ENCODE measurements at regions not wholly inside any gene's neighbourhood (a gene's known extent, or its start where the extent isn't known, plus 50 kb on each side); places are given as distances from the start of the nearest gene placed in this dataset.
"Not testable (repeated sequence)": the region's sequence is repeated elsewhere in the genome, so short reads cannot be mapped to it uniquely, and the experiment has no call there.

- DNase-seq: no peak
Observed at GRCh38 chr2:193885419-193885818, 1690.7 kb upstream of the TMEFF2 start.

- no peak for DNase-seq
Observed at GRCh38 chr2:193883820-193884219, 1689.1 kb upstream of the TMEFF2 start.

GRCh38 chr2:193876980-193877379 lies 1682.2 kb upstream of the TMEFF2 start:
- DNase-seq: no peak

DNA sequence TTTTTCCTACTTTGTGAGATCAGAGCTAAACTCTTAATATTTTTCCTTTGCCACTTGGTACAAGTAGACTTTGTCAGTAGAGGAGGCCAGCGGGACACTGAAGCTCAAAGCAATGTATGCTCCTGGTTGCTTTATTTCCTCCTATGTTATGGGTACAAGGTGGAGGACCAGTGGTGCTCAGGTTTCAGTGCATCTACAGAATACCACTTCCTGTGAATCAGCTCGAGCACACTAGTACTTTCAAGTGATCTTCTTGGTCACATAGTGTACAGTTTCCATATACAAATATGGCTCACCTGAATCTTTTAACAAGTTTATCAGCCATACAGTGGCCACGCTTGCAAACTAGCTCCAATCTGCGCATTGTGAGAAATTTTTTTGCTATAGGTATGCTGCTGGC lies 1674.8 kb upstream of the TMEFF2 start:
- no peak for DNase-seq

GRCh38 chr2:193868833-193869232 lies 1674.1 kb upstream of the TMEFF2 start:
- no peak for DNase-seq

- DNase-seq: no peak
Observed at GRCh38 chr2:193868132-193868531, 1673.4 kb upstream of the TMEFF2 start.

GRCh38 chr2:193867454-193867853 lies 1672.7 kb upstream of the TMEFF2 start:
- DNase-seq: no peak

GRCh38 chr2:193861557-193861956 lies 1666.8 kb upstream of the TMEFF2 start:
- no peak for DNase-seq

DNA sequence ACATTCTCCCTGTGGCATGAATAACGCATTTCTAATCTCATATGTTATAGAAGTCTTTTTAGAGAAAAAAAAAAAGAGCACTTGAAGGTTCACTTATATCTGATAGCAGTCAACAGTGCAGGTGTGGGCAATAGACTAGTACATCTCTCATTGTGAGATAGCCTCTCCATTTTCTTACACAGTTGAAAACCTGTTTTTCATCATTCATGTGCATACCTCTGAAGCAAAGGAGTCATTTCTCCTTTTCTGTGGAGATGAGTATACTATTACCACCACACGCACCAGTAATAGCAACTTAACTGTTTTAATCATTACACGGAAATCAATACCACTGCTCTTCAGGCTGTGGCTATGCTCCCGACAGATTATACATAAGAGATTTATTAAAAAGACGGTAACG lies 1653.3 kb upstream of the TMEFF2 start:
- DNase-seq: no peak

GRCh38 chr2:193847130-193847529 lies 1652.4 kb upstream of the TMEFF2 start:
- DNase-seq: no peak

DNA sequence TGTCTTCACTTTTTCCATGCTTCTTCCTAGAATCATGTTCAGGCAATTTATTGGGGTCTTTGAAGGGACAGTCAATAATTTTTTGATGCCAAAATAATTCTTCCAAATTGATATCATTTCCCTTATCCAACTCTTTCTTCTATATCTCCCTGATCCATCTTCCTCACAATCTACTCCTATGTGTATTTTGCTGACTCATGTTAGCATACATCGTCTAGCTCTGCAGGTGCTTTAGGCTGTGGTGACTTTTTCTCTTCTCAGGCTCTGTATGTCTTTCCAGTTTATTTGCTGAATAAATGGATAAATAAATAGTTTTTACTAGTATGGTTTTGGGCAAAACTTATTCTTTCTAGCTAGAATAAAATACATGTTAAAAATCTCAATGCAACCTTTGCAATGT lies 1650.9 kb upstream of the TMEFF2 start:
- no peak for DNase-seq

DNA sequence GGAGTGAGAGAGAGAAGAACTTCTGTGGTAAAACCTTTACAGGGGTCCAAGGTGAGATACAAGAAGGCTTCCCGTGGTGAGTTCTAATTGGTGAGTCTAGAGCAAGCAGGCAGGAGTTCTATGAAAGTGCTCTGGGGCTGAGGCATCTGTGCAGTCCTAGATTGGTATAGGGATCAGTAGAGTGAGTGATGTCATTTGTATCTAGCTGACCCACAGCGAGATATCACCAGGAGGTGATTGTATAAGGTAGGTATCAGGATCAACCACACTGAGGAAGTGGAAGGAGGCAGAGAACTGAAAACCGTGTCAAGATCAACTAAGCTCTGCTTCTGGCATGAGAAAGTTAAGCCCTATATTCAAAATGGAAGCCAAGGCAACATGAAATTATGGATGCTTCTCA lies 1648.9 kb upstream of the TMEFF2 start:
- no peak for DNase-seq

- no peak for DNase-seq
Observed at GRCh38 chr2:193841384-193842150, 1646.8 kb upstream of the TMEFF2 start.

GRCh38 chr2:193837111-193837738 lies 1642.5 kb upstream of the TMEFF2 start:
- no peak for DNase-seq

GRCh38 chr2:193836424-193837006 lies 1641.8 kb upstream of the TMEFF2 start:
- not testable (repeated sequence) for DNase-seq

DNA sequence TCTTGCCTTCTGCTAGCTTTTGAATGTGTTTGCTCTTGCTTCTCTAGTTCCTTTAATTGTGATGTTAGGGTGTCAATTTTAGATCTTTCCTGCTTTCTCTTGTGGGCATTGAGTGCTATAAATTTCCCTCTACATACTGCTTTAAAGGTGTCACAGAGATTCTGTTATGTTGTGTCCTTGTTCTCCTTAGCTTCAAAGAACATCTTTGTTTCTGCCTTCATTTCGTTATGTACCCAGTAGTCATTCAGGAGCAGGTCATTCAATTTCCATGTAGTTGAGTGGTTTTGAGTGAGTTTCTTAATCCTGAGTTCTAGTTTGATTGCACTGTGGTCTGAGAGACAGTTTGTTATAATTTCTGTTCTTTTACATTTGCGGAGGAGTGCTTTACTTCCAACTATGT lies 1639.2 kb upstream of the TMEFF2 start:
- DNase-seq: not testable (repeated sequence)

DNA sequence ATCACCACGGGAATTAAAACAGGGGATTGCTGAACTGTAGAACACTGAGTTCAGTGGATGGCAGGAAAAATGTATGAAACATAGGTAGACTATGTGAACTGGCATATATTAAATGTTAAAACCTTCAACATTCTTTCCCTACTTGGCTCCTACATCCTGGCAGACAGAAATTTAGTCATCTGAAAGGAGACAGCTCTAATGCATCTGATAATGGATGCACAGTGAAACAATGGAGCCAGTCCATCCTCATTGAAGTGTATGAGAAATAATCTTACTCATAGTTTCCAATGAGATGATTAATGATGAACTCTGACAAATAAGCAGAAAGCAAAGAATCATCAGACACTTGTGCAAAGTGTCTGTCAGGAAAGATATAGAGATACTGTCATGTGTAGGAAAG lies 1629.7 kb upstream of the TMEFF2 start:
- no peak for DNase-seq

- DNase-seq: no peak
Observed at GRCh38 chr2:193818801-193819499, 1624.2 kb upstream of the TMEFF2 start.

GRCh38 chr2:193816008-193816407 lies 1621.3 kb upstream of the TMEFF2 start:
- no peak for DNase-seq

DNA sequence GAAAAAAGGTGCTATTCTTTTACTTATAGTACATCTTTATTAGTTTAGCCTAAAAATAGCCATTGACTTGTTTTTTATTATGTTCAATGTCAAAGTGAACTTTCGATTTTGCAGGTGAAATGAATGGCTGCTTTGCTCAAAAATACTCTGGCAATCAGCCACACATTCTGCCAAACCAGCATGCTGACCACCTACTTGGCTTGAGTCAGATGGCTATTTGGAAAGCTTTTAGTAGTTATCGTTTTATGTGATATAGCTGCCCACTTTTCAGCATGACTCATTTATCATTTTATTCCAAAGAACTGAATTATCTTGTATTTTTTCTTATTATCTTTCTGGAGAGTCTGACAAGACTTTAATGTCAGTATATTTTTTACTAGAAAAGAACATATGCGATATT lies 1615.8 kb upstream of the TMEFF2 start:
- DNase-seq: no peak

DNA sequence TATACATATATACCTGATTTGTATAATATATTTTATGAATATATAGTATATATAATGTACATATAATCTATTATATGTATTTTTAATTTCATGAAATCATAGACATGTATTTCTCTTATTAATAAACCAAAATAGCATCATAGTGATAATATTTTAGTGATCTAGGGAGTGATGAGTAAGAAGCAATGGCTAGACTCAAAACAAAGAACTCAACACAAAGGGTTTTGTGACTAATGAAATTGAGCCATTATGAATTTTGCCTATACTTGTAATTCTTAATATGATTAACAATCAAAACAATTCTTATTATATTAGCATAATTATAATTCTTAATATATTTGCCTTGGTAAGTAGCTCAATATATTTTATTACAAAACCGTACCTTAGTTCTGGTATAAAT lies 1614.1 kb upstream of the TMEFF2 start:
- no peak for DNase-seq

DNA sequence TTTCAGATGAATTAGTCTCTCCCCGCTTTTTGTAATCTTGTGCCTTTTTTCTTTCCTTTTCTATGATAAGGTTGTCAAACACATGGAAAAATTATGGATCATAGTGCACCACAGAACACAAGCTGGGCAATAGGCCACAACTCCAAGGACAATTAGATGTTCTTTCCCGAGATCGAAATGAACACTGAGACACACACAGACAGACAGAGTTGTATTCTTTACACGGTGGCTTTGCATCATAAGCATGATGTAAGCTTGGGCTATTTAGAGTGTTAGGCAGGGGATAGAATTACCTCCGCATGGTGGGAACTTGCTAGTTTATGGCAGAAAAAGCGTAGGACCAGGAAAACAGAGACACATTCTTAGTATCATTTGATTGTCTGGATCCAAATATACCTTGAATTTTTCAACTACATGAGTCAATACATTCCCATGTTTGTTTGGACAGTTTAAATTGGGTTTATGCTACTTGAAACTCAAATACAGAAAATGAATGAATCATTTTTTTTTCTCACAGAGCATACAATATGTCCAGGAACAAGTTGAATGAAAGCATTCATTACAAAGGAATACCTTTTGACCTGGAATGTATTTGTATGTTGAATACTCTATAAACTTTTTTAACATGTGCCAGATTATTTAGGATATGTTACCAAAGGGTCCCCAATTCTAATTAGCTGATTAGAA lies 1611.5 kb upstream of the TMEFF2 start:
- no peak for DNase-seq

DNA sequence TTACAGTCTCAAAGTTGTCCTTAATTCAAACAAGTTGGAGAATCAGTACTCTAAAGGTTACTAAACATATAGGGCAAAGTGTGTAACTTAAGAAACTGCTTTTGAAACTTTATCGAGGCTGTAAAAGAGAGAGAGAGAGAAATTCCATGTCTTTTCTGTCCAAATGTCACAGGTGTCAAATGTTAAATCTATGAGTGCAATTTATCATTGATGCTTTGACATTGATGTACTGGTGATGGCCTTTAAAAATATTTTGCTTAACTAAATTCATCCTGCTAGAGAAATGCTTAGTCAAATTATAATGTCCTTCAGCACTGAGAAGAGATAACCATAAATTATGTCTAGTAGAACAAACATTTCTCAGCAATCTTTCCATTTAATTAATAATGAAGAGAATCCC lies 1602.1 kb upstream of the TMEFF2 start:
- no peak for DNase-seq
